ENCODE measurements at regions not wholly inside any gene's neighbourhood (a gene's known extent, or its start where the extent isn't known, plus 50 kb on each side); places are given as distances from the start of the nearest gene placed in this dataset.

DNA sequence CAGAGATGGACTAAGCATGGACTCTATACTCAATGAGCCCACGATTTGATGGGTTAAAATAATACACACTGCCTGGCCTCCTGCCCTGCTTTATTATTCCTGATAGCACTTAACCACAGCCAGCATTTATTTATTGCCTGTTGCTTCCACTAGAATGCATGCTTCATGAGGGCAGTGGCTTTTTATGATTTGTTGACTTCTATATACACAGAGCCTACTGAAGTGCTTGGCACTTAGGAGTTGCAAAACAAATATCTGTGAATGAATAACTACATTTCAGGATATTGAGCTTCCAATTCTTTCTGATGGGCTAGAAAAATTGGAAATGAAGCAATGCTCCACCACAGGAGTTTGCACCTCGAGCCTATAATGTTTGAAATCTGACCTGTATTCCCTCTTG lies 513.6 kb upstream of the ZMIZ1 start:
- TF ChIP-seq CTCF (IDR thresholded peaks at IDR 0.05; ENCODE audit: poor library complexity, severe bottlenecking), result no peak
- Histone ChIP-seq H3K4me3 (ENCODE audit: severe bottlenecking) (no peak overlapping the region), H3K27ac (ENCODE audit: poor library complexity, severe bottlenecking) (no peak overlapping the region), H3K36me3 (ENCODE audit: low read depth) (no peaks in the 10 kb centered on the region), H3K27me3 (ENCODE audit: insufficient read depth, poor library complexity, severe bottlenecking) (no peaks in the 10 kb centered on the region), H3K4me1 (ENCODE audit: insufficient read depth, poor library complexity, severe bottlenecking) (no peaks in the 10 kb centered on the region), H3K9me3 (ENCODE audit: severe bottlenecking) (no peaks in the 10 kb centered on the region)
- no peak for ATAC-seq (ENCODE audit: low read depth)
- DNase-seq (ENCODE audit: low spot score), result no peak

DNA sequence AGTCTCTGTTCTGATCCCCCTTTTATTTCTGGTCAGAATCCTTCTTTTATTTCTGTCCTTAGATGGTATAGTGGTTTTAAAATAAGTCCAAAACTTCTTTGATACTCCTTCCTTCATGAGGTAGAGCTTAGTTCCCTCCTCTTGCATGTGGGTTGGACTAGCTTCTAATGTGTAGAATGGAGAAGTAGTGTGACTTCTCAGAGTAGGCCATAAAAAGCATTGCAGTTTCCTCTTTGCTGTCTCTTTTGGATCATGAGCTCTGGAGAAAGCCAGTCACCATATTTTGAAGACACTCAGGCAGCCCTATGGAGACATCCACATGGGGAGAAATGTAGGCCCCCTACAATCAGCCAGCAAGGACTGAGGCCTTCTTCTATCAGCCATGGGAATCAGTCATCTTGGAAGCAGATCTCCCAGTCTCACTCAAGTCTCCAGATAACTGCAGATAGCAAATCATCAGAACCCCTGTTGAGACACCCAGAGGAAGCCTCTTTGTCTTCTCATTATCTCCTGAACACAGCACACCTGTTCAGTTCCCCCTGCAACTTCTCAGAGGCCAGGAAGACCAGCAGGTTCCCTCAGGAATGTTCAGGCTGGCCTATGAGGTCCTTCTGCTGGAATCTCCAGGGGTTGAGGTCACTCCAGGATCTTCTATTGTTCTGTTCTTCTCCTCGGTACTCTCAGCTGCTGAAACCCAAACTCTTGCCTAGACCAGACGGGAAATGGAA lies 511.9 kb upstream of the ZMIZ1 start:
- Histone ChIP-seq H3K9me3 (ENCODE audit: severe bottlenecking) (no peaks in the 10 kb centered on the region), H3K4me1 (ENCODE audit: insufficient read depth, poor library complexity, severe bottlenecking) (no peaks in the 10 kb centered on the region), H3K4me3 (ENCODE audit: severe bottlenecking) (no peak overlapping the region), H3K27me3 (ENCODE audit: insufficient read depth, poor library complexity, severe bottlenecking) (no peaks in the 10 kb centered on the region), H3K36me3 (ENCODE audit: low read depth) (no peaks in the 10 kb centered on the region), H3K27ac (ENCODE audit: poor library complexity, severe bottlenecking) (no peak overlapping the region)
- no peak for ATAC-seq (ENCODE audit: low read depth)
- no peak for TF ChIP-seq CTCF (IDR thresholded peaks at IDR 0.05; ENCODE audit: poor library complexity, severe bottlenecking)
- no peak for DNase-seq (ENCODE audit: low spot score)

- DNase-seq (ENCODE audit: low spot score) (no peak), ATAC-seq (ENCODE audit: low read depth) (no peak)
- H3K36me3 ChIP-seq (ENCODE audit: low read depth), result no peaks in the 10 kb centered on the region
- H3K27ac ChIP-seq (ENCODE audit: poor library complexity, severe bottlenecking), result no peak overlapping the region
- H3K4me3 ChIP-seq (ENCODE audit: severe bottlenecking), result no peak overlapping the region
- no peak for TF ChIP-seq CTCF (IDR thresholded peaks at IDR 0.05; ENCODE audit: poor library complexity, severe bottlenecking)
- no peaks in the 10 kb centered on the region for H3K4me1 ChIP-seq (ENCODE audit: insufficient read depth, poor library complexity, severe bottlenecking)
- no peaks in the 10 kb centered on the region for H3K27me3 ChIP-seq (ENCODE audit: insufficient read depth, poor library complexity, severe bottlenecking)
- H3K9me3 ChIP-seq (ENCODE audit: severe bottlenecking), result no peaks in the 10 kb centered on the region
Observed at GRCh38 chr10:78557433-78557925, 511.3 kb upstream of the ZMIZ1 start.

- H3K9me3 ChIP-seq (ENCODE audit: severe bottlenecking), result no peaks in the 10 kb centered on the region
- H3K4me1 ChIP-seq (ENCODE audit: insufficient read depth, poor library complexity, severe bottlenecking), result no peaks in the 10 kb centered on the region
- no peaks in the 10 kb centered on the region for H3K27me3 ChIP-seq (ENCODE audit: insufficient read depth, poor library complexity, severe bottlenecking)
- ATAC-seq (ENCODE audit: low read depth) (no peak), DNase-seq (ENCODE audit: low spot score) (no peak)
- H3K36me3 ChIP-seq (ENCODE audit: low read depth), result no peaks in the 10 kb centered on the region
- no peak overlapping the region for H3K4me3 ChIP-seq (ENCODE audit: severe bottlenecking)
- H3K27ac ChIP-seq (ENCODE audit: poor library complexity, severe bottlenecking), result no peak overlapping the region
- TF ChIP-seq CTCF (IDR thresholded peaks at IDR 0.05; ENCODE audit: poor library complexity, severe bottlenecking), result no peak
Observed at GRCh38 chr10:78559661-78560340, 509.0 kb upstream of the ZMIZ1 start.

DNA sequence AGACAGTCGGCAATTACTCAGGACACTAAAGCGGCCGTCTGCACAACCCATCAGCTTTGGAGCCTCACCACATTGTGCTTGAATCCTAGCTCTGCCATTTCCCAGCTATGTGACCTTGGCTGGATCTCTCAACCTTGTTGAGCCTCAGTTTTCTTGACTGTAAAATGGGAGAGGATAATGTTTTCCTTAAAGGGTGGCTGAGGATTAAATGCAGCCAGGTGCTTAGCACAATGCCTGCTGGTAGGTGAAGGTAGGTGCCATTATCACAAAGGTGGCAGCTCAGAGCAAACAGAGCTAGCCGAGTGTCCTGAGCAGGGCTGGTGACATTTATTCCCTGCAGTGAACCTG lies 508.5 kb upstream of the ZMIZ1 start:
- Histone ChIP-seq H3K27ac (ENCODE audit: poor library complexity, severe bottlenecking) (no peak overlapping the region), H3K4me3 (ENCODE audit: severe bottlenecking) (no peak overlapping the region), H3K27me3 (ENCODE audit: insufficient read depth, poor library complexity, severe bottlenecking) (no peaks in the 10 kb centered on the region), H3K9me3 (ENCODE audit: severe bottlenecking) (no peaks in the 10 kb centered on the region), H3K36me3 (ENCODE audit: low read depth) (no peaks in the 10 kb centered on the region), H3K4me1 (ENCODE audit: insufficient read depth, poor library complexity, severe bottlenecking) (no peaks in the 10 kb centered on the region)
- DNase-seq (ENCODE audit: low spot score), result no peak
- TF ChIP-seq CTCF (IDR thresholded peaks at IDR 0.05; ENCODE audit: poor library complexity, severe bottlenecking), result no peak
- ATAC-seq (ENCODE audit: low read depth), result no peak
